HS-5 (cell line): ENCODE measurements at regions not wholly inside any gene's neighbourhood (a gene's known extent, or its start where the extent isn't known, plus 50 kb on each side); places are given as distances from the start of the nearest gene placed in this dataset.
A peak's percentile ranks its signal among the peaks of the same experiment; 100 is the strongest.
"Not testable (repeated sequence)": the region's sequence is repeated elsewhere in the genome, so short reads cannot be mapped to it uniquely, and the experiment has no call there.

Experiments used
- DNase-seq: peaks from one replicate; pipeline ENCODE4 v3.0.0-alpha.2; 2012; ENCODE audit warnings: low read depth

DNA sequence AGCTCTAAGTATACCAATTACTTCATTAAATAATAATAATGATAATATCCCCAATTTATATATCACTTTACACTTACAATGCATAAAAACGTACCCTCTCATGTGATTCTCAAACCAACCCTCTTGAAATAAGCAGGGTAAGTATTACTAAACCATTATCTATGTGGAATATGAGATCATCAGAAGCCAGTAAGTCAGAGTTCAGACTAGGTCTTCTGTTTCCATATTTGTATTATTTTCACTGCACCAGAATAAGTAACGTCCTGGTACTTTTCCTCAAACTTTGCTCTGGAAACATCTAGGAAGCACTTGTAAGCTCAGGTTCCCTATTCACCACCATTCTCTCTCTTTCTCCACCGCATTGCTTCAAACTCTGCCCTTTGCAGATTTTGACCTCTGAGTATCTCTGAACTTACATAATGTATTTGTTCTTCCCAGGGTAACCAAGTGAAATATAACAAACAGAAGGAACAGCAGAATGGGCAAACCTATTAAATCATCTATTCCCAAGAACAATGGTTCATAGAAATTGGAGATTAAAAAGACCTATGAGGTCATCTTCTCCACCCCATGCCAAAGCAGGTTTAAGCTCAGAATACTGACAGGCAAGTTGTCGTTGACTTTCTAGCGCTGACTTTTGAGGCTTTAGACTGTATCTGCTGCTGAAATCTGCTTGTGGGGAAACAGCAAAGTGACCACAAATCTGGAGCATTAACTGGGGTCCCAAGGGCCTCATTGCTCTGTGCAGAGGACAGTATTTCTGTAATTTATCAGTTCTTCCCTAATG lies 161.3 kb upstream of the FAR2 start:
- no peak for DNase-seq

- DNase-seq, result no peak
Measured at GRCh38 chr12:28988325-28988704, 160.8 kb upstream of the FAR2 start.

DNA sequence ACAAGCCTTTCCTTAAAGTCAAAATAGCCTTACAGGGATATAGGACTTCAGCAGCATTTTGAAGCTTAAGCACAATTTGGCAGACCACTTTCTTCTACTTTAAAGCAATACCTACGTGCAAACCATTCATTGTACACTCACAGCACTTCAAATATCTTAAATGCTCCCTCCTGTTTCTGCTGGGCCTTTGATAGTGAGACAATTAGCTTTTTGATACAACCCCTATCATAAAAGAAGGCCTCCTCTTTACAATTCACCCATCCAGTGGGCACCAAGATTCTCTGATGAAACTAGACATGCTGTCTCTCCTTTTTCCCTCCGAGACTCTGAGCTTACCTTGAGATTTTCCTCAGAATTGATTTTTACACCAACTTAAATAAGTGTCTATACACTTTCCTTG lies 157.5 kb upstream of the FAR2 start:
- no peak for DNase-seq

- DNase-seq, result no peak
Measured at GRCh38 chr12:28993720-28994119, 155.4 kb upstream of the FAR2 start.

- DNase-seq, result no peak
Measured at GRCh38 chr12:28994179-28994715, 154.8 kb upstream of the FAR2 start.

DNA sequence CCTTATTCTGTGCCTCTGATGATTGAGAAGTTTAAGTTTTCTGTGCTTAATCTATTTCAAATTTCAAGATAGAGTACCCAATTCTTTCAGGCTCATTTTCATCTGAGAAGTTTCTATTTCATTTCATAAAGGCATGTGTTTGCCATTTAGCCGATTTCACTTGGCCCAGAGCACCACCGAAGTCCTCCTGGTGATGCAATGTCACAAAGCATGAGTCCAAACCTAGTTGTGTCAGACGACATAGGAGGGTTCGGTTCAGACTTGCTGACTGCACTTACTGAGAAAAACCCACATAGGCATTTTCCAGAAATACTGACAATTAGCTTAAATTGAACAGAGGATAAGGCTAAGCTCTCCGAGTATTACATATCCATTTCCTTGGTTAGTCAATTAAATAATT lies 152.4 kb upstream of the FAR2 start:
- no peak for DNase-seq

- DNase-seq, result no peak
Measured at GRCh38 chr12:28998662-28999120, 150.4 kb upstream of the FAR2 start.

GRCh38 chr12:29004066-29004935 lies 144.8 kb upstream of the FAR2 start:
- no peak for DNase-seq

- DNase-seq, result no peak
Measured at GRCh38 chr12:29004936-29005304, 144.2 kb upstream of the FAR2 start.

DNA sequence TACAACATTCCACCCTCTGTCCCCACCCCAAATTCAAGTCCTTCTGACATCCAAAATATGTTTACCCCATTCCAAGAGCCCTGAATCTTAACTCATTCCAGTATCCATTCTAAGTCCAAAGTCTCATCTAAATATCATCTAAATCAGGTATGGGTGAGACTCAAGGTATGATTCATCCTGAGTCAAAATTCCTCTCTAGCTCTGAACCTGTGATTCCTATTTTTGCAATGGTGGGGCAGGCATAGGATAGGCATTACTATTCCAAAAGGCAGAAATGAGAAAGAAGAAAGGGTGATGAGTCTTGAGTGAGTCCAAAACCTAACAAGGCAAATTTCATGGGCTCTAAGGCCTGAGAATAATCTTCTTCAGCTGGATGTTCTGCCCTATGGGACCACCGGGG lies 140.3 kb upstream of the FAR2 start:
- peak; percentile 10 for DNase-seq

- no peak for DNase-seq
Measured at GRCh38 chr12:29012673-29013072, 136.4 kb upstream of the FAR2 start.

DNA sequence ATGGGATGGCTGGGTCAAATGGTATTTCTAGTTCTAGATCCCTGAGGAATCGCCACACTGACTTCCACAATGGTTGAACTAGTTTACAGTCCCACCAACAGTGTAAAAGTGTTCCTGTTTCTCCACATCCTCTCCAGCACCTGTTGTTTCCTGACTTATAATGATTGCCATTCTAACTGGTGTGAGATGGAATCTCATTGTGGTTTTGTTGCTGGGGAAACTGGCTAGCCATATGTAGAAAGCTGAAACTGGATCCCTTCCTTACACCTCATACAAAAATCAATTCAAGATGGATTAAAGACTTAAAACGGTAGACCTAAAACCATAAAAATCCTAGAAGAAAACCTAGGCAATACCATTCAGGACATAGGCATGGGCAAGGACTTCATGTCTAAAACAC lies 131.5 kb upstream of the FAR2 start:
- DNase-seq, result not testable (repeated sequence)

GRCh38 chr12:29023436-29024076 lies 125.5 kb upstream of the FAR2 start:
- no peak for DNase-seq

GRCh38 chr12:29024117-29024516 lies 125.0 kb upstream of the FAR2 start:
- no peak for DNase-seq

GRCh38 chr12:29025937-29026336 lies 123.1 kb upstream of the FAR2 start:
- DNase-seq, result no peak

- DNase-seq, result no peak
Measured at GRCh38 chr12:29026419-29026818, 122.7 kb upstream of the FAR2 start.

DNA sequence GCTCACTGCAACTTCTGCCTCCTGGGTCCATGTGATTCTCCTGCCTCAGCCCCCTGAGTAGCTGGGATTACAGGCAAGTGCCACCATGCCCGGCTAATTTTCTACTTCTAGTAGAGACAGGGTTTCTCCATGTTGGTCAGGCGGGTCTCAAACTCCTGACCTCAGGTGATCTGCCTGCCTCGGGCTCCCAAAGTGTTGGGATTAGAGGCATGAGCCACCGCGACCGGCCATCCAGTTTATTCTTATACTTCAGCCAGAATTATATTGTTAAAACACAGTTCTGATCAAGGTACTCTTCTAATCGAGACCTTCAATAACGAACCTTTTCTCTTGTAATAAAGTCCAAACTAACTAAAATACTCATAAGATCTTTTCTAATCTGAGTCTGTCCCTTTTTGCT lies 119.6 kb upstream of the FAR2 start:
- not testable (repeated sequence) for DNase-seq

GRCh38 chr12:29030006-29030405 lies 119.1 kb upstream of the FAR2 start:
- no peak for DNase-seq

DNA sequence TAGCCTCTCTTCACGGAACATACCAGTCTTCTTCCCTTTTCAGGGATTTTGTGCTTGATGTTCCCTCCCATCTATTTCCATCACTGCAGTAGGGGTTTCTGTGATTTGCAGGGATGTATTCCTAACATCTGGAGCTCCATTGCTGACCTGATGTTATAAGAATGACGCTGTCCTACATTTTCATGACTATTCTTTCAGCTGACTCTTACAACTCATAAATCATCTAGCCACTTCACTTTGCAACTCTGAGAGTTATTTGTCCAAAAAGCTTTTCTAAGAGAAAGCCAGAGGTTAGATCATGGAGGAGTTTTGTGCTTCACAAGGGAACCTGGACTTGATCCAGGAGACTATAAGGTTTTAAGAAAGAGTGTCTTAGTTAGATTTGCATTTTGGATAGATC lies 116.6 kb upstream of the FAR2 start:
- no peak for DNase-seq

DNA sequence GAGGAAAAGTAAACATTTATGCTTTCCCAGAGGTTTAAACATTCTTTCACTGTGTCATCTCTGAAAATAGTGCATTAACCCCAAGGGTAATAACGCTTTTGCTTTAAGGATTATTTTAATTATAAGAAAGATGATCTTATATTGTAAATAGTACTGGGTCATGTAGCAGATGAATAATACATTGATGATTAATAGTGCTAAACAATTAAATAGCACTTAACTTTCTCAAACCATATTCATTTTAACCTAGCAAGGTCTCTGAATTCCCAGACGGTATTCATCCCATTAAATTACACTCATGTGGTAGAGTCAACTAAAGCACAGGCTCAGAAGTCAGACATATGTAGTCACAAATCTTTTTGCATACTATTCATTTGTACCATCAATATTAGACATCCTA lies 115.6 kb upstream of the FAR2 start:
- no peak for DNase-seq

- DNase-seq, result no peak
Measured at GRCh38 chr12:29035112-29035511, 114.0 kb upstream of the FAR2 start.

DNA sequence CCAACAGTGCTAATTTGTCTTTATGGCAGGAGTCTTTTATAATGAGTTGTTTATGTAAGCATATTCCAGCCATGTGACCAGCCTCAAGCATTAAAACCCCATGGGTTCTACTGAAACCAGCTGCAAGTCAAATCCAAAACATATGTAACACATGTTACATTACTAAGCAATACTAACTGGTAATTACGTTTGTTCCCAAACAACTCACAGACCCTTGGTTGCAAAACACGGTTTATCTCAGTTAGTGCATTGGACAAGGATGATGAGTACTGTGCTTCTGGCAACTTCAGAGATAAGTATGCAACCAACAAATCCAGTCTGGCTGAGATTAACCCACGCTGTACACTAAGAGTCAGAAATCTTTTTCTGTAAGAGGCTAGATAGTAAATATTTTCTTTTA lies 110.1 kb upstream of the FAR2 start:
- DNase-seq, result peak; percentile 72

DNA sequence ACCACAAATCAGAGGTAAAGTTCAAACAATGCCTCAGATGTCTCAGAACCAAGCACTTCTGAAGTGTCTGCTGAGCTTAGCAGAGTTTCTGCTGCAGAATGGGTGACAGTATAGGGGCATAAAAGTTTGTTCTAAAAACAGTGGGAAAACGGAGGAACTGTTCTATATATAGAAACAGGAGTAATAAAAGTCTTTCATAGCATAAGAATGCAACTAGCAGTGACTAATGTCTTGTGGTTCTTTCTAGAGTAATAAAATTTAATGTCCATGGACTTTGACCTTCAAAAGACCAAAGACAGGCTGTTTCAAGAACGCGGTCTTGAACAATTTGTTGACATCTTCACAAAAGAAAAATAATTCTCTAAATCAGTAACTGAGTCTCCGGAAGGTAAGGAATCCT lies 107.5 kb upstream of the FAR2 start:
- peak; percentile 61 for DNase-seq
